Panc1 (cell line): ENCODE measurements at regions not wholly inside any gene's neighbourhood (a gene's known extent, or its start where the extent isn't known, plus 50 kb on each side); places are given as distances from the start of the nearest gene placed in this dataset.
"Not testable (repeated sequence)": the region's sequence is repeated elsewhere in the genome, so short reads cannot be mapped to it uniquely, and the experiment has no call there.

Experiments used
- ATAC-seq: fragments of 200-7000 bp; cut with Tn5 transposase; 2 replicates; pipeline ENCODE4 v1.9.1; 2020; ENCODE audit warnings: mild to moderate bottlenecking, moderate library complexity
- BruUV-seq: library from RNA; stranded (reverse); fragments of 400-500 nt; replicated peaks from 2 replicates; lab custom pipeline; 2021; lab: Mats Ljungman, UMichigan
- CTCF ChIA-PET: fragments of 300-600 bp; sonication (Branson Sonifier 250); formaldehyde crosslinking; loops from one replicate; lab custom pipeline; 2022; ENCODE audit warnings: antibody characterized with exemption; lab: Charles Lee
- POLR2A ChIA-PET: fragments of 300-600 bp; sonication (Branson Sonifier 250); formaldehyde crosslinking; loops from one replicate; lab custom pipeline; 2022; ENCODE audit warnings: antibody characterized with exemption; lab: Charles Lee
- DNase-seq: peaks from one replicate; pipeline ENCODE4 v3.0.0-alpha.2; 2010; ENCODE audit warnings: low read depth, low spot score
- H3K27ac ChIP-seq: 2 replicates; pipeline ENCODE4 v1.5.1; 2011; ENCODE audit warnings: mild to moderate bottlenecking, low read length, inconsistent platforms
- H3K27me3 ChIP-seq: fragments of 200-500 bp; sonication (Bioruptor generic); 2 replicates; pipeline ENCODE4 v1.6.0; 2014; ENCODE audit warnings: low read length, inconsistent platforms; ENCODE audit not compliant: control insufficient read depth, insufficient read depth
- H3K36me3 ChIP-seq: fragments of 200-500 bp; sonication (Bioruptor generic); 2 replicates; pipeline ENCODE4 v1.5.1; 2014; ENCODE audit warnings: inconsistent platforms, mild to moderate bottlenecking, low read length, moderate library complexity; ENCODE audit not compliant: control insufficient read depth, insufficient read depth
- H3K4me1 ChIP-seq: 2 replicates; pipeline ENCODE4 v1.5.1; 2011; ENCODE audit warnings: inconsistent platforms, mild to moderate bottlenecking, low read length, moderate library complexity; ENCODE audit not compliant: control insufficient read depth, insufficient read depth
- H3K4me3 ChIP-seq, 2 experiments: 2 replicates each; pipeline ENCODE4 v1.5.1; 2011 to 2012; ENCODE audit warnings: low read depth in 2 of 2, low read length in 2 of 2, mild to moderate bottlenecking in 2 of 2, inconsistent platforms in 1 of 2, moderate library complexity in 1 of 2
- H3K9me3 ChIP-seq: fragments of 200-500 bp; sonication (Bioruptor generic); 2 replicates; pipeline ENCODE4 v1.5.1; 2014; ENCODE audit warnings: low read depth, mild to moderate bottlenecking, inconsistent platforms, low read length, moderate library complexity; ENCODE audit not compliant: control insufficient read depth, insufficient read depth
- CTCF ChIP-seq: fragments of 450-650 bp; IDR thresholded peaks from 2 replicates; pipeline ENCODE4 v1.5.1; 2017; ENCODE audit warnings: mild to moderate bottlenecking
- POLR2AphosphoS5 ChIP-seq: IDR thresholded peaks from 2 replicates; pipeline ENCODE4 v1.6.1; 2012; ENCODE audit warnings: mild to moderate bottlenecking, low read depth, low read length, moderate library complexity
- REST ChIP-seq, 2 experiments: IDR thresholded peaks; 2 replicates each; pipeline ENCODE4 v1.6.1; 2011 to 2012; ENCODE audit warnings: low read depth in 2 of 2, control low read depth in 1 of 2, low read length in 1 of 2, mild to moderate bottlenecking in 1 of 2, moderate library complexity in 1 of 2; ENCODE audit not compliant: insufficient read depth in 1 of 2
- SIN3A ChIP-seq: IDR thresholded peaks from 2 replicates; pipeline ENCODE4 v1.6.1; 2012; ENCODE audit warnings: low read depth, mild to moderate bottlenecking, low read length, moderate library complexity, borderline replicate concordance; ENCODE audit not compliant: insufficient read depth
- TCF7L2 ChIP-seq: IDR thresholded peaks from 2 replicates; pipeline ENCODE4 v1.6.1; 2011; ENCODE audit warnings: mild to moderate bottlenecking, low read depth, low read length, inconsistent platforms
- in situ Hi-C: cut with HindIII; loops from 2 replicates; pipeline ENCODE4 v1.10.0; 2016; ENCODE audit warnings: low sequenced_read_pairs, low pct_unique_long_range_greater_than_20kb
- intact Hi-C: fragments of 100-400 bp; cut with micrococcal nuclease; formaldehyde crosslinking; loops from one replicate; pipeline ENCODE4 v1.10.0; 2022; ENCODE audit not compliant: unreplicated experiment

- Histone ChIP-seq H3K4me3 (no peak overlapping the region), H3K27ac (no peak overlapping the region), H3K36me3 (no peaks in the 10 kb centered on the region), H3K9me3 (peaks cover 4% of the 10 kb centered on the region; the same call in 1 of the 2 replicates), H3K27me3 (no peaks in the 10 kb centered on the region), H3K4me1 (no peaks in the 10 kb centered on the region)
- intact Hi-C loops: no loop called here
- in situ Hi-C loops: no loop called here
- no TSS peak for BruUV-seq
- no peak for TF ChIP-seq SIN3A
- TF ChIP-seq POLR2AphosphoS5: no peak
- no peak for TF ChIP-seq TCF7L2
- TF ChIP-seq REST (IDR thresholded peaks at IDR 0.05; ENCODE audit: insufficient read depth in 1 of 2, low read depth in 2 of 2, low read length in 1 of 2): no peak
- TF ChIP-seq CTCF: no peak
- ChIA-PET CTCF (no interaction called here), POLR2A (no interaction called here)
- DNase-seq (no peak), ATAC-seq (no peak)
Measured at GRCh38 chr7:149573519-149573918, 75.9 kb upstream of the ZNF746 start.

- H3K36me3 ChIP-seq, H3K27ac ChIP-seq, in situ Hi-C loops, H3K4me1 ChIP-seq, H3K4me3 ChIP-seq, intact Hi-C loops, DNase-seq, H3K27me3 ChIP-seq, BruUV-seq, POLR2A ChIA-PET, ATAC-seq, H3K9me3 ChIP-seq, CTCF ChIA-PET: not testable (repeated sequence)
Measured at GRCh38 chr7:149572920-149573319, 75.3 kb upstream of the ZNF746 start.

GRCh38 chr7:149570784-149571183, 73.2 kb upstream of the ZNF746 start:
- ATAC-seq (no peak), DNase-seq (no peak)
- POLR2A ChIA-PET: no interaction called here
- intact Hi-C loops (no loop called here), in situ Hi-C loops (no loop called here)
- no TSS peak for BruUV-seq
- no peak for TF ChIP-seq TCF7L2
- TF ChIP-seq POLR2AphosphoS5: no peak
- no peak for TF ChIP-seq CTCF
- no peak for TF ChIP-seq REST (IDR thresholded peaks at IDR 0.05; ENCODE audit: insufficient read depth in 1 of 2, low read depth in 2 of 2, low read length in 1 of 2)
- TF ChIP-seq SIN3A: no peak
- no peaks in the 10 kb centered on the region for H3K27me3 ChIP-seq
- H3K36me3 ChIP-seq: no peaks in the 10 kb centered on the region
- H3K9me3 ChIP-seq: peaks cover 5% of the 10 kb centered on the region; the same call in 1 of the 2 replicates
- no peak overlapping the region for H3K4me3 ChIP-seq
- CTCF ChIA-PET: no interaction called here
- no peaks in the 10 kb centered on the region for H3K4me1 ChIP-seq
- H3K27ac ChIP-seq: no peak overlapping the region
